ENCODE measurements at regions not wholly inside any gene's neighbourhood (a gene's known extent, or its start where the extent isn't known, plus 50 kb on each side); places are given as distances from the start of the nearest gene placed in this dataset.
"Not testable (repeated sequence)": the region's sequence is repeated elsewhere in the genome, so short reads cannot be mapped to it uniquely, and the experiment has no call there.

DNA sequence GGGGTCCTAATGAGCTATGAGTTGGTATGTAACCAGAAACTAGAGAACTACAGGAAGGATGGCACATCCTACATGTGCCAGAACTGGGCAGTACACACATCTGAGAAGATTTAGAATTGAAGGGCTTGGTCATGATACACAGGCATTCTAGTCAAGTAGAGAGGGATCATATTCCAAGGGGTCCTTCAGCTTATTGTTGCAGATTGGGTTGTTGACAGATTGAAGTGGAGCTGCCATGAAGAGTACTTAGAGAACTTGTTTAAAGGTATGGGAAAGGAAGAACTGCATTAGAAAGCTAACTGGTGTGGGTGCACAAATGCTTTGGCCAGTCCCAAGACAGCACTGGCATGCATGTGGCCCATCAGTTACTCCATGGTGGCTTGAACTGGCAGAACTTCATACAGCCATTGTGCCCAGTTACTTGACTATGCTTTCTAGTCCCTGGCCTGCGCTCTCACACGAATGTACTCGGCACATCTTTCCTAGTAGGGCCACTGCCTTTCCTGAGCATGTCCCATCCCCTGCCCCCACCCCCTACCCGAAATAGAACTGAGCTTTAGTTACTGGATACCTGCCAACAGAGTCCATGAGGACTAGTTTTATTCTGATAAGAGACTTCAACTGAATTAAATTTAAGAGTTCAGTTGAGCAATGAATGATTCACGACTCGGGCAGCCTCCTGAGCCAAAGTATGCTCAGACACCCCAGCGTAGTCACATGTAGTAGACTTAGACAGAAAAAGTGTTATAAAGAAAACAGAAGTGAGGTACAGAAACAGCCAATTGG, 64.0 kb downstream of the CCNG2 start:
- DNase-seq (ENCODE audit: low spot score): peak; percentile 21

DNA sequence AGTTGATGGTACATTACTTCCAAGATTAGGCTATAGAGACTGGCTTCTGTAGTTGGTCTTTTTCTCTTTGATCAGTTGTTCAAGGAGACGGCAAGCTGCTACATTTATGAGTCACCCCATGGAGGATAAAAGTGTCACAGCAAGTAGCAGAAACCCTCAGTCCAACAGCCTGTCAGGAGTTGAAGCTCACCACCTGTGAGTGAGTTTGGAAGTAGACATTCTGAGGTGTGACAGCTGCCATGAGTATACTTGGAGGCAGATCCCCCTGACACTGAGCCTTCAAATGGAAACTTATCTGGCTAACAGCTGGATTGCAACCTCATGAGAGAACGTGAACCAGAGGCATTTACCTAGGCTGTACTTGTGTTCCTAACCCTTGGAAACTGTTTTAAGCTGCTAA, 68.0 kb downstream of the CCNG2 start:
- DNase-seq (ENCODE audit: low spot score): no peak

DNA sequence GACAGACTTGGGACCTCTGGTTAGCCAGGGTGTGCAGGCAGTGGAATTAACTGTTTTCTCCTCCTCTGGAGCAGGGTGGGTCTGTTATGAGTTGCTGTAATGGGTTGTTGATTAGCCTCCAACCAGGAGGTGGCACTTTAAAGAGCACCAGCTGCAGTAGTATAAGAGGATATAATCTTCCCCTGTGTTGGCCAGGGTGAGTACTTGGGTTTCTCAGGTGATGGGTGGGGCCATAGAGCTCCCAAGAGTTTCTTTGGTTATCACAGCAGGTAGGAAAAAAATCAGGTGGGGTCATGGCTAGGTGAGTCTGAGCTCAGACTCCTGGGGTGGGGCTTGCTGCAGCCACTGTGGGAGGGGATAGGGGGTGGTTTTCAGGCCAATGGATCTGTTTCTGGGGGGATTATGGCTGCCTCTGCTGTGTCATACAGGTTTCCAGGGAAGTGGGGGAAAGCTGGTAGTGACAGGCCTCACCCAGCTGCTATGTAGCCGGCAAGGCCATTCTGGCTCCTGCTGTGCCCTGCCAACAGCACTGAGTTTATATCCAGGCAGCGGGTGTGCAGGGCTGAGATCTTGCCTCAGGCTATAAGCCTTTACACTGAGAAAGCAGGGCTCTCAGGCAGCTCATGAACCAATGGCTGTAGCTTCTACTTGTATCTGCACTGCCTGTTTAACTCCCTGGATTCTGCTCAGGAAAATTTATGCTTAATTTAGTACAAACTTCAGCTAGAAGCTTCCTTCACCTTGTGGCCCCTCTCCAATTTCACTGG, 70.1 kb downstream of the CCNG2 start:
- no peak for DNase-seq (ENCODE audit: low spot score)

DNA sequence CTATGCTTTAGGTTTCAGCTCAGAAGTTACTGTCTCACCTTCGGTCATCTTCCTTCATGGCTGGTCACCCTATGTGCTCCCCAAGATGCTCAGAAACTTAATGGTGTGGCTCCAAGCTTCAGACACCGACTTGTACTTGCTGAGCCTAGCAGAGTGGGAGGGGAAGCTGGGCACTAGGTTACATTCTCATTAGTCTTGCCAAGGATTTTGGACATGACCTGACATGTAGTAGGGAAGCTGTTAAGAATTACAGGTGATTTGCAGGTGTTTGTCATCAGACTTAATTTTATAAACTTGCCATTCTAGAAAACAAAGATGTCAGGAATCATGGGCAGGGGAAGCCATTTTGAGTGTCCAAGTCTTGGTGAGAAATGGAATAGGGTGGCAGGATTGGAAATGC, 72.4 kb downstream of the CCNG2 start:
- no peak for DNase-seq (ENCODE audit: low spot score)

DNA sequence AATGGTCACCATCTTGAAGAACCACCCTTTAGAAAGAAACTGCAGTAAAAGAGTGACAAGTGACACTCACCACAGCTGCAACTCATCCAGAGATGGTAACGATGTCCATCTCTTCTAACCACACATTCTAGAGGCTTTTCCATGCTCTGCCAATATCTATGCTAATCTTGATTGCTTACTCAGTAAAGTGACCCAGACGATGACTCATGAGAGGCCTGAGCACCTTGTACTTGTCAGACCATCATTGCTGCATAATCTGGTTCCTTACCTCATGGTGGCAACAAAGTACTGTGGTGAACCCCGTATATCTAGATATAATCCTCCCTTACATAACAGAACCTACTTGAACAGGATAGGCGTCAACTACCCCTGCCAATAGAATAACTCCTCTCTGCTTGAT, 75.6 kb downstream of the CCNG2 start:
- DNase-seq (ENCODE audit: low spot score): no peak

DNA sequence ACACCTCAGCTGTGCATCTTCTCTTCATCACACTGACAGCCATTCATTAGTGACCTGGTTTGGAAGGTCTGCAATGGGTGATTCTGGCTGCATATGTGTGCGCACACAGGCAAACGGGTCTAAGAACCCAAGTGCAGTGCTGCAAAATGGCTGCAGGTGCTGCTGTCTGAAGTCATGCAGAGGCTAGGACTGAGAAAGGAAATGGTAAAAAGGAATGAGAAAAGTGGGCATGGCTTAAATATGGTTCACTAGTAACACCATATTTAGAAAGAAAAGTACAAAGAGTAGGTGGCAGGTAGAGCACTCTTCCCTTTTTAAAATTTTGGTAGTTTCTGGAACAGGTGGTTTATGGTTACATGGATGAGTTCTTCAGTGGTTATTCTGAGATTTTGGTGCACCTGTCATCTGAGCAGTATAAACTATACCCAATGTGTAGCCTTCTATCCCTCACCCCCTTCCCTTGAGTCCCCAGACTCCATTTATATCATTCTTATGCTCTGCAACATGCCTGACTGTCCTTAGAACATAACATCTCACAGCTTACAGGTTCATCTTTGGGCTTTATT, 78.4 kb downstream of the CCNG2 start:
- no peak for DNase-seq (ENCODE audit: low spot score)

DNA sequence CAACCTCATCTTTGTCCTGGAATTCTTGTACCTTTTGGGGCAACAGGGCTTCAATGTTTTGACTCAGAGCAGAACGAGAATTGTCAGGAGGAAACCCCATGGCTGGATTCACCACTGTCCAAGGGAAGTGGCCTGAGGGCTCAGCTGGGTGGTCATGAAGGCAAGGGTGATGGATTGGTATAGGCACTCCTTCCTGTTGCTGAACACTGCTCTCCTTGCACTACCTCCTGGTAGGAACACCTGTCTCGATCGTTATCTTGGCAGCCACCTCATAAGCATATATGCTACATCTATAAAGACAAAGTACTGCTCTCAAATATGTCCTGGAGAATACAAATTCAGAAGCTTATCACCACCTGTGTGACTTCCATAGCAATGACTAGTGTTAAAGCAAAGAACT, 79.8 kb downstream of the CCNG2 start:
- DNase-seq (ENCODE audit: low spot score): no peak

DNA sequence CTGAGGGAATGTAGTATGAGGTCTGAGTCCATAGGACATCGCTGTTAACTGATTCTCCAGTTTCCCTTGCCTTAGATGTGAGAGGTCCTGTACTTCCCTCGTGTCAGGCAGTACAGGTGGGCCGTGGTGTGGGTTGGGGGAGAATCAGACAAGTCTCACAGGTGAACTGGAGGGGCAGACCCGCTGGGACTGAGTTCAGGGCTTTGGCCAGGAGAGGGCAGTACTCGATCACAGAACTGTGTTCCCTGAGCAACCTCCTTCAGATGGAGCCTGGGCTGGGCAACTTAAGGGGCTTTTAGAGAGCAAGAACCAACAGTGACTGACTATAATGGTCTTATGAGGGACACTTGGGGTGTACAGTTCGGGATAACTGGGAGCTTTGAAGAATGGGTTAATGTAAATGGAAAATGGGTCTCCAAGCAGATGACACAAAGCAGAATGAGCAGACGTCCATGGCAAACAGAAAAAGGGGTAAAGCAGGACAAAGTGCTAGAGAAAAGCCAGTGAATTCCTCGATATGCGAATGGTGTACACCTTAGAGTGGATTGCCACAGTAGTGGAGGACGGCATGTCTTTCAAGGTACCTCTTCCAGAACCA, 83.6 kb downstream of the CCNG2 start:
- DNase-seq (ENCODE audit: low spot score): peak; percentile 83

DNA sequence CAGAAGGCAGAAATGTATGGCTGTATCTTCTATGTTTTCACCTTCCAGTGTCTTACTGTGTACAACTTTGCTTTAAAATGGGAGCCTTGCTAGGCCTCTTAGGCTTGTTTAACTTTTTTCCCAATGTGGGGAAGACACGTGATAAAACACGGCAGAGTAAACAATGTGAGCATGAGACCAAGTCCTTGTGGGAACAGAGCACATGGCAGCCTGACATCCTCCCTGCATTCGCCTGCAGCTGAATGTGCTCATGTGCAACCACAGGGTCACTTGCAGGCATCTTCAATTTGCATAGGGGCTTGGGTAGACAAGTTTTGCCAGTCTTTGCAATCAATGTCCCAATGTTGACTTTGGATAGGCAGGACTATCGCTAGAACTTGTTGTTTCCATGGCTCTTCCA, 91.8 kb downstream of the CCNG2 start:
- no peak for DNase-seq (ENCODE audit: low spot score)

DNA sequence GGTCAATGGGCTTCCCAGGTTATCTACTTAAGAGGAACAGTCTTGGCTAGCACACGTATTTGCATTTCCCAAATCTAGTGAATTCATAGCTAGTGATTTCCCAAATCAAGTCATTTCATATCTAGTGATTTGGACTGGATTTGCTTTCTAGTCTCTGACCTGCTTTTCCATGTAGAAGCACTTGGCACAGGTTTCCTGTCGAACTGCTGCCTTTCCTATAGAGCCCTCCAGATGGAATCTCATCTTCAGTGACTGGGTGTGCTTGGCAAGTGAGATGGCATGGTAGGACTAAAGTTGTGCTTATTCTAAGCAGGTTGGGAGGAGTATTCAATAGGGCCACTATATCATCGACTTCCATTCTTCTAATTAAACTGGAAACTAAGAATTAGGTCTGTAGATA, 94.7 kb downstream of the CCNG2 start:
- DNase-seq (ENCODE audit: low spot score): no peak

DNA sequence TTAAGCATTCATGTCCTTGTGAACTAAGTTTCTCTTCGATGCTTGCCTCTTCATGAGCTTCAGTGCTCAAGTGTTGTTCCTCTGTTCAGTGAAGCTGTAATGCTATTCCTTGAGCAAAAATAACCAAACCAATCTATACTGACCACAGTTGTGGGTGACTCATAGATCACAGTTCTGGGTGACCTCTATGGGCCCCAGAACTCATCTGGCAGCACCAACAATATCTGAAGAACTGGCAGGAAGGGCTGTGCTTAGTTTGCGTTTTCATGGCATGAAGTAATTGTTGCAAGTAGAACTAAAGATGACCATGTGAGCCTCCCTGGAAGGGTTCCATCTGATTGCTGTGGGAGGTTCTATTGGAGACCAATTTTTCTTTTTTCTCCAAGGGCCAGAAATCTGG, 106.2 kb downstream of the CCNG2 start:
- no peak for DNase-seq (ENCODE audit: low spot score)

DNA sequence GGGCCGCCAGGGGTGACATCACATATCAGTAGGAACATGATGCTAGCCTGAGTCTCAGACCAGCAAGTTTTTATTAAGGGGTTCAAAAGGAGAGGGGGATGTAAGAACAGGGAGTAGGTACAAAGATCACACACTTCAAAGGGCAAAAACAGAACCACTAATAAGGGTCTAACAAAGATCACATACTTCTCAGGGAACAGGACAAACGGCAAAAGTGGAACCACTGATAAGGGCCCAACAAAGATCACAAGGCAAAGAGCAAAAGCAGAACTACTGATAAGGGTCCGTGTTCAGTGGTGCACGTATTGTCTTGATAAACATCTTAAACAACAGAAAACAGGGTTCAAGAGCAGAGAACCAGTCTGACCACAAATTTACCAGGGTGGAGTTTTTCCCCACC, 107.0 kb downstream of the CCNG2 start:
- not testable (repeated sequence) for DNase-seq (ENCODE audit: low spot score)

DNA sequence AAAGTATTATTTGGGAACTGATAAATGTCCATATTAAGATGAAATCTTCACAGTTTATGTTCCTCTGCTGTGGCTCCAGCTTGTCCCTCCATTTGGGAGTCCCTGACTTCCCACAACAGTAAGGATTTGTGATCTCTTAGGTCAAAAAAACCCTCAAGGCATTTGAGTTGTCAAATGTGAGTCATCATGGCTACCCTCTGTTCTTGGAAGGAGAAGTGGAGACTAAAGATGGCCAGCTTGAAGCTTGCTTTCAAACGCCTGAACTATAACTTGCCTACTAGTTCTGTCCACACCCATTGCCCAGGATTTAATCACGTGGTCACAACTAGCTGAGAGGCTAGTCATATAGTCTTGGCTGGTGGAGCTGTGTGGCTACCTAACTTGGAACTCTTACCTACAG, 107.8 kb downstream of the CCNG2 start:
- no peak for DNase-seq (ENCODE audit: low spot score)

DNA sequence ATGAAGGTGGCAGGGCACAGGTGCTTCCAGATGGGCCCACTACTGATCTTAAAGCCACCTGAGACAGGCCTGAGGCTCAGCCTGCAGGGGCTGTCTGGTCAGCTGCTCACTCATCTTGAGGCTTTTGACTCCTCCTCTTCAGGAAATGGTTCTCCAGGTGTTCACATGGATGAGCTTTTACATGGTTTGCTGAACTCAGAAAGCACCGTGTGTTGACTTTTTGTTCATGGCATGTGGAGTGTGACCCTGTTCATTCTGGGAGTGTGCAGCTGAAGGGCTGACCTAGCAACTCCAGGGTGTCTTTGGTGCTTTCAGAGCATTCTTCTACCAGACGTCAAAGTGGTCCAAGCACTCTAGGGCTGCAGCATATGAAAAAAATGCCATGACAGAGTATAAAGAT, 111.1 kb downstream of the CCNG2 start:
- DNase-seq (ENCODE audit: low spot score): no peak

DNA sequence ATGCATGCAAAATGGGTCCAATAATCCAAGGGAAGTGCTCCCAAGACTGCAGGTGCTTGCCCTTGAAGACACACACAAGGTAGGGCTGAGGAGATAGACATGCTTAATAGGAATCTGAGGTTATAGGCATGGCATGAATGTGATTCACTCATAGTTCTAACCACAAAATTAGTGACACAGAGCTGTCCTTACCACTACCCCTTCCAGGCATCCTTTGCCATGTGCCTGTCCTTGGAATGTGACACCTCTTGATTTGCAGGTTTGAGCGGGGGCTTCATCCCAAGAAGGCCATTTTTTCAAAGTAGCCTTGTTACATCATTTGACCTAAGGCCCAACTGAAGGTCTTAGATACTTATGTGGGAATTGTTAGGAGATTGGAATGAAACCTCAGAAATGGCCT, 112.5 kb downstream of the CCNG2 start:
- DNase-seq (ENCODE audit: low spot score): no peak

DNA sequence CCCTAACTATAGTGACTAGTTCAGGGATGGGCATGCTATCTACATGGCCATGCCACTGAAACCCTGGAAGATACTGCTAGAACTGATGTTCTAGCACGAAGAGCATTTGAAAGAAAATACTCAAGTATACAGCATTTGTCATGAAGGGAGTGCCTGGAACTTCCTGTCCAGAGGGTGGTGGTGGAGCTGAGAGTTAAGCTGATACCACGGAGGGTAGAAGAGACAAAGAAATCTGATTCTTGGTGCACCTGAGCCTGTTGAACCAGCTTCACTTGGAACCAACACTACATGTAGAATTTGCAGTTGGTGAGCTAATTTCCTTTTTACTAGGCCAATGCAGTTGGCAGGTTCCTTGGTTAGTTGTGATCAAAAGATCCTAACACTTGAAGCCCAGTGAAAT, 116.4 kb downstream of the CCNG2 start:
- DNase-seq (ENCODE audit: low spot score): no peak

DNA sequence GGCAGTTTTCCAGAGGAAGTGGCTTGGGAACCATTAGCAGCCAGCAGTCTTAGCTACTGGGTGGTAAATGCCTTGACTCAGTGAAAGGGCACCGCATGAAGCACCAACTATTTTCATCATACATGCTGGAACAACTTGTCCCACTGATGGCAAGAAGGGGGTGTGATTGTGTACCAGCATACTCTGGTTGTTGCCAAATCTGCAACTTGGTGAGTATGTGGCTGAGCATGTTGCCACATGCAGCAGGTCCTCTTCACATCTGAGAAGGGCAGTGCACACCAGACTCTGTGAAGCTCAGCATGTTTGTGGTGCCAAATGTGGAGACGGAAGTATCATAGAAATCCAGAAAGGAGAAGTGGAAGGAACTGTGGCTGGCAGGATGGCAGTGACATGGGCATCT, 122.1 kb downstream of the CCNG2 start:
- DNase-seq (ENCODE audit: low spot score): not testable (repeated sequence)

DNA sequence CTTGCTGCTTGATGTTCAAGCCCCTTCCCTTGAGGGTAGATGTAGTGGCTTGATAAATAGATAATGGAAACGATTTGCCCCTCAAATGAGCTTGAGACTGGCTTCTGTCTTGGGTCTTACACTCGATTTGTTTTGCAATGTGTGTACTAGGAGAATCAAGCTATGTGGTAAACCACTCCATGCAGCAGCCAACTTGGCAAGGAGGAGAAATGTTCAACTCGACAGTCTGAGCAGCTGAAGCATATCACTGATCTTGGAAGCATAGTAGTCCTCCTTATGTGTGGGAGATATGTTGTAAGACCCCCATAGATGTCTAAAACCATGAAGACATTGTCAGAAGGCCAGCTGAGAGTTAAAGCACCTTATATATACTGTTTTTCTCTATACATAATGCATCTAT, 125.3 kb downstream of the CCNG2 start:
- DNase-seq (ENCODE audit: low spot score): no peak

DNA sequence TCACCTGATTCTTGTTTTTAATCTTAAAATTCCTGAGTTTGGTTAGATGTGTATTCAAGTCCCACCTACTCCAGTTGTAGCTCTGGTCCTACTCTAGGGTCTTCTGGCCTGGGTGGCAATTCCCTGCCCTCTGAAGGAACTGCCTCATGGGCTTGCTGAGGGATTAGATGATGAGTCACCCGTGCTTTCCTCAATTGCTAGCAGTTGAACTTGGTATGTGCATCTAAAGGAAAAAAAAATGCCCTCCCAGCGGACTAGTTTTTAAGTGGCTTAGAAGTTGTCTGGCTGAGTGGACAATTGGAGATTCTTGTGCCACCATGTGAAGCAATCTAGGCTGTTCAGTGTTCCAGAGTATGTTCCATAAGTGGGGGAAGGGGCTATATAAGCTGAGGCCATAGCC, 127.0 kb downstream of the CCNG2 start:
- DNase-seq (ENCODE audit: low spot score): no peak

DNA sequence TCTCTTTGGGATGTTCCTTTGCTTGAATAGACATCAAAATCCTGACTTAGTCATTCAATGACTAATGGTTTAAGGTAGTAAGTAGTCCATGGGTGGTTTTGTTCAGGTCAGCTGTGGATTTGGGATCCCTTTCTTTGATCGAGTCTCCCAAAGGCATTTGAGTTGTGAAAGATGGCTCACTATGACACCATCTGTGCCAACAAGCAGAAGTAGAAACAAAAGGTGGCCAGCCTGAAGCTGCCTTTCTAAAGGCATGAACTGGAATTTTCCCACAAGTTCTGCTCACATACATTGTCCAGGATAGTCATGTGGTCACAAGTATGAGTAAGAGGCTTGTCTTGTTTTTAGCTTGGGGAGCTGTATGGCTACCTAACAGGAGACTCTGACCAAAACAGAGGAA, 129.9 kb downstream of the CCNG2 start:
- DNase-seq (ENCODE audit: low spot score): no peak

DNA sequence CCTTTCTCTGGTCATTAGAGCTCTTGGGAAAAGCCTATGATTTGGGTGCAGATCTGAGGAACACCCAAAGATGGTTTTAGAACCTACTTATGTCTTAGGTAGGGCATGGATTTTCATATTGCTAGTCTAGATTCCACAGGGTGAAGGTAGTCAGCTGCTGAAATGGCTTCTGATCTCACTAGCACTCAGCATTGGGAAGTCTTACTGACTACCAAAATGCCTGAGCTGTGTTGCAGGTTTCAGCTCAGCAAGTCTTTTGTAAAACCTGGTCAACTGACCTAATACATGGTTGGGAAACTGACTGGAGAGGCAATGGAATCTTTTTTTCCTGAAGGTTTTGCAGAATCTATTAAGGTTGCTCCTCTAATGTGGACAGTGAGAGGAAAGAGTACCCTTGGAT, 136.4 kb downstream of the CCNG2 start:
- DNase-seq (ENCODE audit: low spot score): no peak

DNA sequence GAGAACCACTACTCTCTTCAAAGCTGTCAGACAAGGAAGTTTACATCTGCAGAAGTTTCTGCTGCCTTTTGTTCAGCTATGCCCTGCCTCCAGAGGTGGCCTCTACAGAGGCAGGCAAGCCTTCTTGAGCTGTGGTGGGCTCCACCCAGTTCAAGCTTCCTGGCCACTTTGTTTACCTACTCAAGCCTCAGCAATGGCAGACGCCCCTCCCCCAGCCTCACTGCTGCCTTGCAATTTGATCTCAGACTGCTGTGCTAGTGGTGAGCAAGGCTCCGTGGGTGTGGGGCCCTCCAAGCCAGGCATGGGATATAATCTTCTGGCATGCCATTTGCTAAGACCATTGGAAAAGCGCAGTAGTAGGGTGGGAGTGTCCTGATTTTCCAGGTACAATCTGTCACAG, 144.0 kb downstream of the CCNG2 start:
- DNase-seq (ENCODE audit: low spot score): not testable (repeated sequence)

DNA sequence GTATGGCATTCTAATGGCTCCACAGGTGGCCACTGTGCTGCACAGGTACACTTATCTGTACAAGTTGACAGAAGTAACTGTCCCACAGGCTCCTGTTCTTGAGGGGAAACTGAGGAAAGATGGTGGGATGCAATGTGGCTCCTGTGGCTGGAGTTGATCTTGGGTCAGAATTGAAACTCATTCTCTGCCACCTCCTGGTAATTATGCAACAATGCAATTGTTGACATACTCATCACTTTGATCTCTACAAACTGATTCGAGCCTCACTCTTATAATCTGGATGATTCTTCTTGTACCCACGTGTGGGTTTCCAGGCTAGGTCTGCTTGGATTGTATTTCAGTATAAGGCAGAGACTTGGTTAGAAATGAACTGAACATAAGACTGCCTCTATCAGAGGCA, 148.8 kb downstream of the CCNG2 start:
- no peak for DNase-seq (ENCODE audit: low spot score)
